Esophagus mucosa (tissue), 1 donor: ENCODE measurements at regions not wholly inside any gene's neighbourhood (a gene's known extent, or its start where the extent isn't known, plus 50 kb on each side); places are given as distances from the start of the nearest gene placed in this dataset.

ENCODE experiments used
- ATAC-seq: fragments of 200-7000 bp; cut with Tn5 transposase; one replicate; pipeline ENCODE4 v1.9.1; 2020
- donor health status: DM: yes; HTN: yes; CAD: no.

DNA sequence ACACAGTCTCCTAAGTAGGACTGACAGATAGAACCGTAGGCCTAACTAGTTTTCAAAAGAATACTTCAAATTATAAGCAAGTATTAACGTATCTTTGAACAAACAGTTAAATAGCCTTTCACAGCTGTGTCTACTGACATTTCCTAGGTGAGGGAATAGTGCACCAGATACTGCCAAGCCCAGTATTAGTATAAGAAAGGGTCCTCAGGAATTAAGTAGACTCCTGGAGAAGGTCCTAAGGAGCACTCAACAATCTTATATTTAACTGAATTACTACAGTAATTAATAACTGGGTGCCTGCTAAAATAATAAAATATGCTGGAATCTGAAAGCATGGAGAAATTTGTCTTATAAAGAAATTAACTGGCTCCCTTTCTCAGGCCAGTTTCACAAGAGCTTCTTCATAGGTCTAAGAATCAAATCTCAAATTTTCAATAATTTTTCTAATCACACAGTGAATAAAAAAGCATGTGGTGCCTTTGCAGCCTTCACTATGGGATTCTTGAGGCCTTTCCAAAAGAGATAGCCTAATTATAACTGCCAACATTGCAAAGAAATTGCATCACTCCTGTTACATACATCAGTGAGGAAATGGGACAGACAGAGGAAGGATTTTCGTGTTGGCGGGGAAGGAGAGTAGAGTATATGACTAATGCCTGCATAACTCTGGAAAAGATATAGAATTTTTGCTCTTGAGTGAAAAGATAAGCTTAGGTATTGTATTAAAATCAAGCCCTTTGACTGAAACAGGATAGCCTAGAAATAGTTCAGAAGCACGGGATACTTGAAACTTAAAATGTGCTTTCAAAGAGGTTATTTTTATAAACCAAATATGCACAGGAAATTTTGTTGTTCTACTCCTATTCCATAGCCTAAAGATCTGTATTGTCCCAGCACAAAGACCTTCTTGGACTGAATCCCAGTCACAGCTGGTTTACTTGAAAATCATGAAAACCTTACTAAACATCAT lies 228.6 kb upstream of the STK17B start:
- peak; percentile 80 for ATAC-seq

DNA sequence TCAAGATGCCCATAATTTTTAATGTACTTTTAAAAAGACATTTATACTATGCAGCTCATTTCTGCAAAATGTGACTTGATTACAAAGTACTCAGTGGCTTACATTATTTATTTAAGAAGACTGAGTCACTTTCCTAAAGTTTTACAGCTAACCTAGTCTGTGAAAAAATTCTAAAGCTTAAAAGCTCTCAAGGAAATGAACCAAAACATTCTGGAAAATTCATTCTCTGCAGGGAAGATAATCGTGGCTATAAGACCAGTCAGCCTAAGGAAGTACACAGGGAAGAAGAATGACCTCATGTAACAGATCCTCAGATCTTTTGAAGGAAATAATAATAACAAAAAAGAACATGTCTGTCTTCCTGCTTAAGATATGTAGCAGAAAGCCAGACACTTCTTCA lies 232.1 kb upstream of the STK17B start:
- no peak for ATAC-seq

DNA sequence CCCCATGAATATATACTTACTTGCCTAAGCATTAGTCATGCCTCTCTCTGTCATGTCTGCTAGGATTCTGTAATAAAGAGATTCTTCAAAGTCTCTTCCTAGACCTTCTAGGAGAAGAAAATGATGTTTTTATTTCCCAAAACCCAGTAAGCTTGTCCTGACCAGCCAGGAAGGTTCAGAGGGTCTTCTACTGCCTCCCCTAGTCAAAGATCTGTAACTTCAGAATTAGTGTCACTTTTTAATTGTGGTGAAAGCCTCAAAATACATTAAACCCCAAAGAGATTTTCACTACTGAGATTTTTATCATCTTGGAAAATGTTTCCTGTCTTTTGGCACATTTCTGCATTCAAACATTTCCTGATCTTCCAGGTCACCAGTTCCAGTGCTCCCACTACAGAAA lies 232.9 kb upstream of the STK17B start:
- no peak for ATAC-seq

DNA sequence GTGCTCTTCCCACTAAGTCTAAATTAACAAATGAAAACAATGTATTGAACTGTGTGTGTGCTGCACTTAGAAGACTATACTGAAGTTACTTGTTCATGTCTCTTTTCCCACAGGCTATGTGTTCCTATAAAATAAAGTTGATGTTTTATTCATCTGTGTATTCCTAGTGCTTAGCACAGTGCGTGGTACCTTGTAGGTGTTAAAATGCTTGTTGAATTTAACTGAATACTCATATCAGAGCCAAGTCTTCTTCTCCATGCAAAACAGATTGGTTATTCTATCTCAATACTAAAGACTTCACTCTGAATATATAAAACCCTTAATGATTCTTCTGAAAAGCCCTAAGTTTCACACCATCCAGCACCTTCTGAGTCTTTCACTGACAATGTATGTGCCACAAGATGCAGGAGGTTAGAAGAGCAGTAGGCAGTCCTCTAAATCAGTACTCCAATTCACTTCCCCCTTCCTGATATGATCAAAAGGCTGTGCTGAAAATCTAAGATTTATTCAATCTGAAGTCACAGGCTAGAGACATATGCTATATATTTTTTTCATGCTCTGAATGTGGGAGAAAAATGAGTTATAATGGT lies 231.7 kb upstream of the CCDC150 start:
- no peak for ATAC-seq

DNA sequence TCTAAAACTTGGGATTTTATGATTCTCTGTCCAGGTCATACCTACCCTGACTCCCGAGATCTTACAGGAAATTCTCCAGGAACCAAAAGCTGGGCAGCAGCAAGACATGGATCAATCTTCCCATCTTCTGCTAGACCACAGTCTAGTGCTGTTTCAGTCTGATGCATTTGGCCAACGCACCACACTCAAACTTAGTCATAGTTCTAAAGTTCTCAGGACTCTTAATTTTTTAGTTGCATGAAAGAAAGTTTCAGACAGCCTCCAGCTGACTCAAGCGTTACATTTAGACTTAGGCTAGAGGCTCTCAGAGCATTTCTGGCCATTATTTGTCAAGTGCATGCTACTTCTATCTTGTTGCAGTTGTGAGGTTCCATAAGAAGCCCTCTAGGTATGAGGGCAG lies 230.1 kb upstream of the CCDC150 start:
- no peak for ATAC-seq

DNA sequence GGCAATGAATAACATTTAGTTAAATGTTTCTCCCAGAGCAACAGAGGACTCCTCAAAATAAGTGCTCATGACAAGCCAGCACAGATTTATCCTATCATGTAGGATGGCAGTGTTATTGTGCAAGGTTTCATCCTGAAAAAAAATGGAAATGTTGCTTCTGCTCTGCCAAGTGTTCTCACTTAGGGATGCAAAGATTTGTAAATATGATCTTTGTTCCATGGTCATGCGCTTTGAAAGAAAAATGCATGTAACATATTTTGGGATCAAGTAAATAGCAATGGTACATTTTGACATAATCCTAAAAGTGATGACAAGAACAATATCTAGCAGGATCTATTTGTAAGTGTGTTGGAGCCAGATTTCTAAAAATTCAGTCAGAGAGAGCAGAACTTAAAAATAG lies 229.5 kb upstream of the CCDC150 start:
- no peak for ATAC-seq

DNA sequence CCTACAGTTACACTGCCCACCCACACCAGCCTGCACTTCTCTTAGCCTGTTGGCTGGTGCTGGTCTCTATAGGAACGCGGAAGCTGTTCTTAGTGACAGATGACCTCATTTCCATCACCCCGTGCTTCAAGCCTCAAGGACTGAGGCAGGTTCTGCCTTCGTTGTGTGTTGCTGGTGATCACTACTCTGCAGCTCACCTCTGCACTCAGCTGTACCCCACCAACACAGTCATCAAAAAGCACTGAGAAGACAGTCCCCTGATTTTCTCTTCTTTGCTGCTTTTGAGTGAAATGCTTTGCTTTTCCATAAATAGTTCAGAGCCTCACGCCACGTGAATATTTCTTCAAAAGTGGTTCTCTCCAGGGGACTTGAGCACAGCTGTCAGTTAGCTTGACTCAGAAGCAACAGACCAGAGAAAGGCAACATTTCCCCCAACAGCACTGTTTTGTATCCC lies 225.7 kb upstream of the CCDC150 start:
- ATAC-seq = no peak

DNA sequence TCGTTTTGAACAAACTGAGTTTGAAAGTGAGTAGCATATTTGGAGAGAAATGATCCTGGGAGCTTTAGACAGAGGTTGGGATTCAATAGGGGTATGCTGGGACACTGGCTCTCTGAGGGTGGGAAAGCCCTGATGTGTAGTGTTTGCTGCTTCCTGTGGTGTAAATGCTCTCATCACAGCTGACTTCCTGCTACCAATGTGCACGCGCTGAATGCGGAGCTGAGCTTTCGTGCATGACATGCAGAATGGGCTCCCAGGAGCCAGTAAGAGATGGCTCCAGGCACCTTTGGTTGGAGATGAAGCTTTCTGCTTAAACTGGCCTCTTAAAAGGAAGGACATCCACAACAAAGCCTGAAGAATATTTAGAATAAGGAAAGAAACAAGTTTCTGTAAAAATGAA lies 224.1 kb upstream of the CCDC150 start:
- ATAC-seq = no peak

DNA sequence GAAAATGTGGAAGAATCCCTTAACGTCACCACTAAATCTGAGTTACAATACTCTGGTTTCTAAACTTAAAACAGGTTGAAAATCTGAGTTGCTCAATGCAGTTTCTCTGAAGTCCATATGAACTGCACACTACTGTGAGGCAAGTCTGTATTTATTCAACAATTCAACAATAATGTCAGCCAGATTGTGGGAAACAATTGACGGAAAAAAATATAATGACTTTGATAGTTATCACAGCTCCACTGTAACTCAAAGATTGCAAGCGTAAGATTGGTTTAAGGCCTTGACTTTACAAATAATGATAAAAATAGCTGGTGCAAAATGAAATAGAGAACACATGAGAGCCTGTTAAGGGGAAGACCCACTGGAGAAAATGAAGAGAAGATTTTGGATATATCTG lies 219.4 kb upstream of the CCDC150 start:
- no peak for ATAC-seq

DNA sequence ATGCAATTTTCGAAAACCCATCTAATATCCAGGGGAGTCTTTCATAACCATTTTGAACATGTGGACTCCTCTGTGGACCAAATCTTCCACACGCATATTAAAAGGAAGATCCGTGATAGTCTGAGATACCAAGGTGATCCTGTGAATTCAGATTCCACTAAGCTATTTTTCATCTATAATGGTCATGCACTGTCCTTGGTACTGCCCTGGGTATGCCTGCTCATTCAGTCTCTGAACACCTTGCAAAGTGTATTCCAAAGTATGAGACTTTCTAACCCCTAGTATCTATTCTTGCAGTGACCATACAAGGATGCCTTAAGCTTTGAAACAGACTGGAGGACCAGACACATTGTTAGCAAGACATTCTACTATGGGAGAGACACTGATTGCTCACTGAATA lies 217.6 kb upstream of the CCDC150 start:
- ATAC-seq = no peak

DNA sequence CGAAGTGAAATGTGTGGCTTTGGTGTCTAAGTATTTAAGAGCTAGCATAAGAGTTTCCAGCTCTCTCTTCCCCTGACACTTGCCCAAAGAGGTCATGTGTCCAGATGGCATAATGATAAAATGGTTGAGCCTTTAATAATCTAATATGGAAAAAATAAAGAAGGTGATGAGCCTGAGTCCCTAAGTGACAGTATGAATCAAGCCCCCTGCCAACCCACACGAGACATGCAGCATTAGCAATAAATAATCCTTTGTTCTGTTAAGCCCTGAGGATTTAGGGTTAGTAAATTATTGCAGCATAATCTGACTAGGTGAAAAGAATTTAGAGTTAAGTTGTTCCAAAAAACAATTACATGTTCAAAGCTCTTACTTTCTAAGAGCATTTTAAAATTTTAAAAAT lies 217.2 kb upstream of the CCDC150 start:
- ATAC-seq = no peak

DNA sequence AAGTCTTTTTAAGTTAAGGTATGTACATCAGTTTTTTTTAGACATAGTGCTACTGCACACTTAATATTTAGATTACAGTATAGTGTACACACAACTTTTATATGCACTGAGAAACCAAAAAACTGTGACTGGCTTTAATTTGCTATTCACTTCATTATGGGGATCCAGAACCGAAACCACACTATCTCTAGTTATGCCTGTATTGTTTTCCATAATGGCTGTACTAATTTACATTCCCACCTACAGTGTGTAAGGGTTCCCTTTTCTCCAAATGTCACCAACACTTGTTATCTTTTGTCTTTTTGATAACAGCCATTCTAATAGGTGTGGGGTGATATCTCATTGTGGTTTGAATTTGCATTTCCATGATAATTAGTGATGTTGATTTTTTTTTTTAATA lies 213.4 kb upstream of the CCDC150 start:
- ATAC-seq = no peak

DNA sequence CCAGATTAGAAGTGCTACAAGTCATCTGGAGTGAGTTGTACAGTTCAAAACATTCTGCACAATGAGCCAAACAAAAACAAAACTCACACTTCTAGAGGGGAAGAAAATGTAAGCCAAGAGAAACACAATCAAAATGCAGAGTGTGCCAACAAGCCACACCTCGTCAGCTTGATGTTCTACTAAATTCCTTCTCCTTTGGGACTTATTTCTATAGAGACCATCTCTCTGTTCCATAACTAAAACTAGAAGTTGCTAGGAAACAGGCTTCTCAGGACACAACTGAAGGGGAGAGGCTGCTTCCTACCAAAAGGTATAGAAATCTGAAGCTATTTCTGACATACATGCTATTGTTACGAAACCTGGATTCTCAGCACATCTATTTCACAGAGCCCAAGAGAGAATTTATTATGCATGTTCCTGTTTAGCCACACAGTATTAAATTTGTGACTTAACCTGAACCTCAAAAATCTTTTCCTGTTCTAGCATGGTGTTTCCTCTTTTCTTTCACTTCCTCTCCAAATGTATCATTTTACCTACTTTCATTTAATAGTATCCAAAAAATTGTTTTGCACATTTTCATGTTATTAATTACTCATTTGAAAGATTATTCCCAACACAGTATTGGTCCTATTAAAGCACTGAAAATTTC lies 211.4 kb upstream of the CCDC150 start:
- no peak for ATAC-seq

DNA sequence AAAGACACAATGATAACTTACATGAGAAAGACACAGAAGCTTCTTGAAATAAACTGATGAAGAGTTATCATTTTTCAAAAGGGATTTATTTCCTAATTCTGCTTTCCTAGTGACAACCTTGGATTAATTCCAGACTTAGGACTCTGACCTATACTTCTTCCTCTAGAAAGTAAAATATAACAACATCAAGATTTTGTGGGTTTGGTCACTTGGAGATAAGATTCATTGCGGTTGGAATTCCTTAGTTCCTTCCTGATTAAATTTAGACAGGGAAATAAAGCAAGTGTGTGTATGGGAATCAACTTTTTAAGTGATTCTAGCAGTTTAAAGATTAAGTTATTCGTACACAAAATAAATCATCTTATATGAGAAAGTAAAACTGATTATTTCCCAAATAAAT lies 208.4 kb upstream of the CCDC150 start:
- ATAC-seq = no peak

DNA sequence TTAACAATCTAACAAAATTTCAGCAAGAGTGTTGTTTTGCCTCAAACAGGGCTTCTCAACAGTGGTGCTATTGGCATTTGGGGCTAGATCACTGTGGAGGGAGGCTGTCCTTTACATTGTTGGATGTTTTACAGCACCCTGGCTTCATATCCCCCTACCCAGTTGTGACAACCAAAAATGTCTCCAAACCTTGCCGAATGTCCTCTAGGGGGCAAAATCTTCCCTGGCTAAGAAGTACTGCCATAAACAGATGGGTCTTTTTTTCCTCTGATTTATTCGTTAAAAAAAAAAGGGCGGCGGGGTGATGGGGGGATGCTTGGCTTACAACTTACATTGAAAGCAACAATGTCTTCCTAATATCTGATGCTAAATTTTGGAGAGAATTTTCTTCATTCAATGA lies 207.6 kb upstream of the CCDC150 start:
- no peak for ATAC-seq

DNA sequence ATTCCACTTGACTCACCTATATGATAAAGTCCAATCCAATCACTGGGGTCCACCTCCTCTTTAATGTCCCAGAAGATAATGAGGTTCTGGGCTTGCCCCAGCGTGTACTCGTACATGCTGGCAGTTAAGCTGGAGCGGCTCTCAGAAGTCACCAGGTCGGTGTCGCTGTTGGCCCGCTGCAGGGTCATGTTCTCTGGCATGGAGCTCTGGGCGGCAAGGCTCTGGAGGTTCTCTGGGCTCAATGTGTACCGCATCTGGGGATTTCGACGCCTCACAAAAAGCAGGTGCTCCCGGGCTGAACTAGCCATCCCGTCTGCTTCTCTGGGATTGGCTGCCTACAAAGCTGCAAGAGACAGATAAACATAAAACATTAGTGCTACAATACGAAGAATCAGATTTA lies 206.4 kb upstream of the CCDC150 start:
- ATAC-seq = no peak

DNA sequence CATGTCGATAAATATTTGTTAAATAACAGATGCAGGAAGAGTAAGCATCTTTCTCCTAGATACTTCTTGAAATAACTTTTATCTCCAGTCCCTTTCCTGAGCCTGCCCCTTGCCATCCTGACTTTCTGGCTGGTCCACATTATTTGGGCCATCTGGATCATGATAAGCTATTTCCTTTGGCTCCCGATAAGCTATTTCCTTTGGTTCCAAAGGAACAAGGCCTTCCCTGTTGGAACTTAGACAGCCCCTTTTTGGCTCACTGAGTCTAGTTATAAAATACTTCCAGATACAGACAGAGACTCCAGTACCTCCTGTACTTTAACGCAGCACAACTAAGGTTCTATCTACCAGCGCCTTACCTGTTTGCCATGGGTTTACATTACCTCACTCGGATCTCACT lies 205.3 kb upstream of the CCDC150 start:
- ATAC-seq = no peak

DNA sequence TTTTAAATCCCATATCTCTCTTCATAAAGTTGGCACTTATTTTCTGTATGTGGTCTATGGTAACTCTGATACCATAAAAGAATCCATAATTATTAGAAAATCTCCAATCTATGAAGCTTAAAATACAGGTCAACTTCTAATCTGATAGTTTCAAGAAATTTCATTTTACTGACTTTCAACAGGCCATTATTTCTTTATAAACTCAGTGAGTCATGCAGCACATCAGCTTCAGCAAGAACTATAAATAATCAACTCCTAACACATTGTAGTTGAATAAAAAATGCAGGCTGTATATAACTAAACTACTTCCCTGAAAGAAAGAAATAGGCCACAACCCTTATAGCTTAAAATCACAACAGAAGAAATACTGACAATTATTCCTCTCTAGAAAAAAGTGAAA lies 204.3 kb upstream of the CCDC150 start:
- no peak for ATAC-seq

DNA sequence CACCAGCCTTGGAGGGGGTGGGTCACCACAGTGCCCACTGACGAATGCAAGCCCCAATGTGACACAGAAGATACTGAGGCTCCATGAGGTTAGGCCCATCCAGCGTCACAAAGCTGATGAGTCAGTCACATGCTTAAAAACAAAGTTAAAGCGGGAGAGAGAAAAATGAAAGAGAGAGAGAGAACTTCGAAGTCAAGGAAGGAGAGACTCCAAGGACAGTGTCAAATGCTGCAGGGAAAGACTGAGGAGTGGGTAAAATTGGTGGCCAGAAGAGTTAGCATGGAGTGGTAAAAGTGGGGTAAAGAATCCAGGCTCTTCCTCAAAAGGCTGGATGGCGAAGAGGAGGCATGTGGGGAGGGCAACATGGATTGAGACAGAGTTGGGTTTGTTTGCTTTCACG lies 201.9 kb upstream of the CCDC150 start:
- no peak for ATAC-seq

DNA sequence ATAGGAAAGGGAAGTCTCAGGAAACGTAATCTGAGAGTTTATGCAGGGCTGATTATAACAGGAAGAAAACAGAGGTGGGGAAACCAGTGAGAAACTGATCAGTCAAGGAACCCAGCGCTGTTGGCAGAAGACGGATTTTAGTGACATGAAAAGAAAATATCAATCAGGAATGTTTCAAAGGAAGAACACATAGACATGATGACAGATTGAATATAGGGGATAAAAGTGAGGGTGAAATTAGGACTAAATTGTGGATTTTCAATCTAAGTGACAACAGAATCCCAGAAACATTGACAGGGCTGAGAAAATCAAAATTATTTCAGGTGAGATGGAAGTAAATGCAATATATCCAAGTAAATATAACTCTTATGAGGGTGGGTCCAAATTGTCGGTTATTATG lies 199.8 kb upstream of the CCDC150 start:
- no peak for ATAC-seq

DNA sequence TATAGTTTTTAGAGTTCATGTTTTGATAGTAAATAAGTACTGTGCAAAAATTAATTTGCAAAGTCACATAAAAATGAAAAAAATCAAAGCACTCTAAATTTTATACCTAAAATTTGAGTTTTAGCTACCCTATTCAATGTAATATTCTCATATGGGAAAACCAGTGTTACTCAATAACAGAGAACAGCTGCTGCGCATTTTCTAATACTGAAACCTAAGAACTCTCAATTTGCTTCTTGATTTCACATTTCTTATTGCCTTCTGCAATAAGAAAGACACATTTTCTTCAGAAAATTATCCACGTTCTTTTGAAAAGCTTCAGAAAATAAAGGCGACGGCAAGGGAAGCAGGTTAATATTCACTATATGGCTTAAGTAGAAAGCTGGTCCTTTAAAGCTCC lies 199.1 kb upstream of the CCDC150 start:
- ATAC-seq = no peak

DNA sequence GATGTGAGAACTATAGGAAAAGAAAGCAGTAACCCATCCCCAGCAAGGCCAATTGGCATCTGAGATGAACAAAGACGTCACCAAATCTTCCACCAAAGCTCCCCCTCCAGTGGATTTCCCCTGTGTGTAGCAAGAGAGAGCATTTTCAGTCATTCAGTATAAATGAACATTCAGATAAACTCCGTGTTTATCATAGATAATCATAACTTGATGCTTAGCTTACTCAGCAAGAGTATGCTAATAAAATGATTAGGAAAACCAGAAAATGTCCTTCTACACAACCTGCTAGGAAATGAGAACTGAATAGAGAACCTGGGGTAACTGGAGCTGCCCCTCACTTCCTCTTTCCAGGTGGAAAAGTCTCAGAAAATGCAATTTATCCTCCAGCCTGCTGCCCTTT lies 198.0 kb upstream of the CCDC150 start:
- no peak for ATAC-seq

DNA sequence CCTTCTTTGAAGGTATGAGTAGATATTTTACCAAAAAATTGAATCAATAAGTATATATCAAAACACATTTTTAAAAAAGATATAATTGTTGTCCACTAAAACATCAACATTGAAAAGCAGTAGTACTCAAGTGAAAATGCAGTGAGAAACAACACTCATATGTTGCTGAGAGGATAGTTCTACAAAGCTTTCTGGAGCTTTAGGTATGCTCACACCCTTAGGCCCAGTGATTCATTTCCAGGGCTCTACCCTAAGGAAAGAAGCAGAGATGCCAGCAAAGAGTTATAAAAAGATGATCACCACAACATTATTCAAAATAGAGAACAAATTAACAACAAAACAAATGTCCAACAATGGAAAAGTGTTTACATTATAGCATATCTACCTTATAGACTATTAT lies 197.3 kb upstream of the CCDC150 start:
- ATAC-seq = no peak

DNA sequence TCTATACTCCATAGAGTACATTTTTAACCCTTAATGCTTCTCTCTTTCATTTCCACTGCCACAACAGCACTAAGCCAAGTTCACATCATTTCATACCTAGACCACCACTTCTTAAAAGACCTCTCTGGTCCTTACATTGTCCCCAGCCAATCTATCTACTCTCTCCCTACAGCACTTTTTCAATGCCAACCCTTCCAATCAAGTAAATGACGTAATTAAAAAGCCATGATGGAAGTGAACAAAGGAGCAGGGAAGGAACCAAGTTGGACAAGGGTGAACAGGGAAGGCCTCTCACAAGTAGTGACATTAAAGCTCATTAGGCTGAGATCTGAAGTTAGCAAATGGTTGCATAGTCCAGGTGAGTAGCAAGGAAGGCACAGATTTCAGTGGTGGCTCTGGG lies 195.1 kb upstream of the CCDC150 start:
- ATAC-seq = no peak
